ENCODE measurements at regions not wholly inside any gene's neighbourhood (a gene's known extent, or its start where the extent isn't known, plus 50 kb on each side); places are given as distances from the start of the nearest gene placed in this dataset.

DNA sequence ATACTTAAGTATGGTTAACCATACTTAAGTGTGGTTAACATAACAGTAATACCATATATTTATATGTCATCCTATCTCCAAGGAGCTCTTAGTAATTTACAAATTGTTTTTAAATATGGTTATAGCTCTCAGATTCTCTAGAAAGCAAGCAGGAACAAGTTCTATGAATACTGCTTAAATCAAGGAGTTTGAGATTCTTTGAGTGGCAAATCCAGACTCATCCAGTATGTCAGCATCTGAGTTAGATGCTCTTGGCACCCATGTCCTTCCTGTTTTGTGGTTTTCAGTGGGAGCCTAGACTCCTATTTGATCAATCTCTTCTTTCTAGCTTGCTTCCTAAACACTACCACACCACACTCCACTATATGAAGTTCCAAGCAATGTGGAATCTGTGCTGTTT is 114.7 kb upstream of the GDNF start:
- TF ChIP-seq, protein P1, sequence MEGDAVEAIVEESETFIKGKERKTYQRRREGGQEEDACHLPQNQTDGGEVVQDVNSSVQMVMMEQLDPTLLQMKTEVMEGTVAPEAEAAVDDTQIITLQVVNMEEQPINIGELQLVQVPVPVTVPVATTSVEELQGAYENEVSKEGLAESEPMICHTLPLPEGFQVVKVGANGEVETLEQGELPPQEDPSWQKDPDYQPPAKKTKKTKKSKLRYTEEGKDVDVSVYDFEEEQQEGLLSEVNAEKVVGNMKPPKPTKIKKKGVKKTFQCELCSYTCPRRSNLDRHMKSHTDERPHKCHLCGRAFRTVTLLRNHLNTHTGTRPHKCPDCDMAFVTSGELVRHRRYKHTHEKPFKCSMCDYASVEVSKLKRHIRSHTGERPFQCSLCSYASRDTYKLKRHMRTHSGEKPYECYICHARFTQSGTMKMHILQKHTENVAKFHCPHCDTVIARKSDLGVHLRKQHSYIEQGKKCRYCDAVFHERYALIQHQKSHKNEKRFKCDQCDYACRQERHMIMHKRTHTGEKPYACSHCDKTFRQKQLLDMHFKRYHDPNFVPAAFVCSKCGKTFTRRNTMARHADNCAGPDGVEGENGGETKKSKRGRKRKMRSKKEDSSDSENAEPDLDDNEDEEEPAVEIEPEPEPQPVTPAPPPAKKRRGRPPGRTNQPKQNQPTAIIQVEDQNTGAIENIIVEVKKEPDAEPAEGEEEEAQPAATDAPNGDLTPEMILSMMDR (IDR thresholded peaks at IDR 0.05) = no peak
- no peak for TF ChIP-seq POLR2AphosphoS5 (IDR thresholded peaks at IDR 0.05)
